ENCODE measurements at regions not wholly inside any gene's neighbourhood (a gene's known extent, or its start where the extent isn't known, plus 50 kb on each side); places are given as distances from the start of the nearest gene placed in this dataset.

- no peak overlapping the region for H3K4me3 Mint-ChIP-seq
- H3K27me3 Mint-ChIP-seq: no peaks in the 10 kb centered on the region
- no peak overlapping the region for H3K27ac Mint-ChIP-seq
- H3K36me3 Mint-ChIP-seq: no peaks in the 10 kb centered on the region
- no peak for ATAC-seq
- H3K4me1 Mint-ChIP-seq: no peaks in the 10 kb centered on the region
- no peaks in the 10 kb centered on the region for H3K9me3 Mint-ChIP-seq
Measured at GRCh38 chr12:18141048-18141982, 51.3 kb upstream of the RERGL start.

GRCh38 chr12:18139989-18140596 is 50.1 kb upstream of the RERGL start:
- ATAC-seq: no peak
- Mint-ChIP-seq H3K27ac (no peak overlapping the region), H3K4me3 (no peak overlapping the region), H3K27me3 (no peaks in the 10 kb centered on the region), H3K36me3 (no peaks in the 10 kb centered on the region), H3K4me1 (no peaks in the 10 kb centered on the region), H3K9me3 (no peaks in the 10 kb centered on the region)

Measured in stimulated activated memory B cell treated with anti-CD40 and anti-IgM and Interleukin-4, amounts not matched to agents 10 μg/mL and 1 μg/mL and 100 μg/mL, for 72 hours (primary cell).